CD8-positive, alpha-beta memory T cell (primary cell): ENCODE measurements at regions not wholly inside any gene's neighbourhood (a gene's known extent, or its start where the extent isn't known, plus 50 kb on each side); places are given as distances from the start of the nearest gene placed in this dataset.

Experiments used
- CTCF ChIA-PET: fragments of 350-600 bp; sonication (Branson Sonifier 250); formaldehyde crosslinking; loops from one replicate; lab custom pipeline; 2021; ENCODE audit warnings: antibody characterized with exemption; lab: Charles Lee
- POLR2A ChIA-PET: fragments of 350-600 bp; sonication (Branson Sonifier 250); formaldehyde crosslinking; loops from one replicate; lab custom pipeline; 2021; ENCODE audit warnings: antibody characterized with exemption; lab: Charles Lee
- DNase-seq, 5 donors: peaks; one replicate each; pipeline versions ENCODE4 v3.0.0 to v3.0.0-alpha.2; 2020 to 2022; ENCODE audit warnings: mixed read lengths in 1 of 5
- H3K27ac ChIP-seq: one replicate; pipeline ENCODE4 v1.7.0; 2013; ENCODE audit warnings: low read depth, mild to moderate bottlenecking, low read length, moderate library complexity
- H3K27me3 ChIP-seq: 2 replicates; pipeline ENCODE4 v1.7.0; 2013; ENCODE audit warnings: low read length, mild to moderate bottlenecking; ENCODE audit not compliant: insufficient read depth, poor library complexity, severe bottlenecking
- H3K36me3 ChIP-seq: 2 replicates; pipeline ENCODE4 v1.7.0; 2013; ENCODE audit warnings: mild to moderate bottlenecking, low read length, moderate library complexity; ENCODE audit not compliant: insufficient read depth
- H3K4me1 ChIP-seq: 2 replicates; pipeline ENCODE4 v1.7.0; 2013; ENCODE audit warnings: mild to moderate bottlenecking, low read length, moderate library complexity; ENCODE audit not compliant: insufficient read depth
- H3K4me3 ChIP-seq: 2 replicates; pipeline ENCODE4 v1.7.0; 2013; ENCODE audit warnings: mild to moderate bottlenecking, low read length
- H3K9me3 ChIP-seq: 2 replicates; pipeline ENCODE4 v1.7.0; 2013; ENCODE audit warnings: mild to moderate bottlenecking, low read length
- H3K27ac Mint-ChIP-seq, 8 donors: one replicate each; pipeline ENCODE4 v1.8.0; 2020 to 2021; ENCODE audit warnings: mixed read lengths in 8 of 8, mild to moderate bottlenecking in 6 of 8, inconsistent platforms in 3 of 8, moderate library complexity in 3 of 8
- H3K27me3 Mint-ChIP-seq, 2 donors: one replicate each; pipeline ENCODE4 v1.8.0; 2020 to 2021; ENCODE audit warnings: mixed read lengths in 2 of 2, mild to moderate bottlenecking in 1 of 2, moderate library complexity in 1 of 2
- H3K36me3 Mint-ChIP-seq, 3 donors: one replicate each; pipeline ENCODE4 v1.8.0; 2020 to 2021; ENCODE audit warnings: mixed read lengths in 3 of 3, inconsistent platforms in 1 of 3, mild to moderate bottlenecking in 1 of 3
- H3K4me1 Mint-ChIP-seq, 3 donors: one replicate each; pipeline ENCODE4 v1.8.0; 2020 to 2021; ENCODE audit warnings: mixed read lengths in 3 of 3, inconsistent platforms in 1 of 3, mild to moderate bottlenecking in 1 of 3
- H3K4me3 Mint-ChIP-seq, 7 donors: one replicate each; pipeline ENCODE4 v1.8.0; 2020 to 2021; ENCODE audit warnings: mixed read lengths in 7 of 7, mild to moderate bottlenecking in 6 of 7, moderate library complexity in 4 of 7, inconsistent platforms in 2 of 7
- H3K9me3 Mint-ChIP-seq, 5 donors: one replicate each; pipeline ENCODE4 v1.8.0; 2020 to 2022; ENCODE audit warnings: mixed read lengths in 5 of 5, mild to moderate bottlenecking in 3 of 5, moderate library complexity in 2 of 5, inconsistent platforms in 1 of 5

DNA sequence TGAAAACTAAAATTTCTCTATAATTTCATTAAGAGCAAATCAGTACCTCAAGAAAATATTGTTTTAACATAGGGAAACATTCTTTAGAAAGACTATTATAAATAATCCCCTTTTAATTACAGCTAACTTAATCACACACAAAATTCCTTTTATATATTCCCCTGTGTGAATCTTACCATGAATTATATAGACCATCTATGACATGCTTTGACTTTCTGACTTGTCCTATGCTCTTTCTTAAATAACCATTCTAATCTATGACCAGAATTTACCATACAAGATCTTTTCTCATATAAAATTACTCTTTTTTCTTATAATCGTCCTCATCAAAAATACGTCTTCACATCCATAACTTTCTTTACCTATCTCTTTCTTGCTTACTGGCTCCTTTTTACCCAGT lies 824.2 kb upstream of the FAM98A start:
- Mint-ChIP-seq H3K27ac (no peak overlapping the region), H3K27me3 (no peaks in the 10 kb centered on the region), H3K4me1 (no peaks in the 10 kb centered on the region), H3K36me3 (no peaks in the 10 kb centered on the region), H3K4me3 (no peak overlapping the region), H3K9me3 (peaks cover 0 to 13% (median 5%) of the 10 kb centered on the region in 5 donors)
- Histone ChIP-seq H3K4me1 (no peaks in the 10 kb centered on the region), H3K36me3 (no peaks in the 10 kb centered on the region), H3K4me3 (no peak overlapping the region), H3K9me3 (no peaks in the 10 kb centered on the region), H3K27ac (no peak overlapping the region), H3K27me3 (no peaks in the 10 kb centered on the region)
- DNase-seq, result no peak
- POLR2A ChIA-PET, result no interaction called here
- CTCF ChIA-PET, result no interaction called here

DNA sequence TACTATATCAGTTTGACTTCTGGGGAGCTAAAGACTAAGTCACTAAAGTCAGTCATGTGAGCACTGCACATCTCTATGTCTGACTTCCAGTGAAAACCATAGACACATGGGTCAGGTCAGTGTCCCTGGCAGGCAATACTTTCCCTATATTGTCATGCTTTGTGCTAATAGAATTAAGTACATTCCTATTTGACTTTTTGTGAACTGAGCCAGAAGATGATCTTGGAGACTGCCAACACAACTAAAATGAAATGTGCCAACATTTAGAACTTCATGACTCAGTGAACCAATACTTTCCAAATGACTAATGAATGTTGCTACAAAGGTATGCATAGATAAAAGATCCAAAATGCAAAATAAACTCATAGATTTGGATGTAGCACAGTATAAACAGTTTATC lies 820.8 kb upstream of the FAM98A start:
- Mint-ChIP-seq H3K27me3 (no peaks in the 10 kb centered on the region), H3K27ac (no peak overlapping the region), H3K9me3 (peaks cover 2 to 23% (median 5%) of the 10 kb centered on the region in 5 donors)

DNA sequence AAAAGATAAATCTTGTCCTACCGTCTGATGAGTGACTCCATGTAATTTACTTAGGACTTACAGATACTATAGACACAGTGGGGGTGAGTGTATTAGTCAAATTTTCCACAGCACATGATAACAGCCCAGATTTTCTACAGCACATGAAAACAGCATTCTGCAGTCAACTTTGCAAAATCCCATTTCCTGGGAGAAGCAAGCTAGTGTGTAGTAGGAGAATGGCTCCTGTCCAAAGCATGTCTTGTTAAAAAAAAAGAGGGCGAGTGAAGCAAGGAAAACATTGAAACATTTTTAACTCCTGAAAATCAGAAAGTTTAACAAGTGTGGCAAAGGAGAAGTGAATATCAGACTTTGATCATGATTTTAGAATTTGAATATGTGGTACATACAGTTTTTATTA lies 817.8 kb upstream of the FAM98A start:
- ChIA-PET CTCF (no interaction called here), POLR2A (no interaction called here)
- no peaks in the 10 kb centered on the region for H3K36me3 Mint-ChIP-seq
- peaks cover 2 to 9% (median 3%) of the 10 kb centered on the region in 5 donors for H3K9me3 Mint-ChIP-seq
- Histone ChIP-seq H3K4me1 (no peaks in the 10 kb centered on the region), H3K27me3 (no peaks in the 10 kb centered on the region), H3K9me3 (no peaks in the 10 kb centered on the region), H3K36me3 (no peaks in the 10 kb centered on the region), H3K27ac (no peak overlapping the region), H3K4me3 (no peak overlapping the region)
- DNase-seq, result no peak
- H3K4me1 Mint-ChIP-seq, result no peaks in the 10 kb centered on the region
- no peak overlapping the region for H3K27ac Mint-ChIP-seq
- H3K4me3 Mint-ChIP-seq, result no peak overlapping the region
- no peaks in the 10 kb centered on the region for H3K27me3 Mint-ChIP-seq

More for the DNA sequence above, 820.8 kb upstream of the FAM98A start:
- ChIA-PET CTCF (no interaction called here), POLR2A (no interaction called here)
- Mint-ChIP-seq H3K4me1 (no peaks in the 10 kb centered on the region), H3K4me3 (no peak overlapping the region), H3K36me3 (no peaks in the 10 kb centered on the region)
- H3K27me3 ChIP-seq, result no peaks in the 10 kb centered on the region
- no peaks in the 10 kb centered on the region for H3K4me1 ChIP-seq
- no peak overlapping the region for H3K27ac ChIP-seq
- DNase-seq, result no peak
- H3K36me3 ChIP-seq, result no peaks in the 10 kb centered on the region
- no peak overlapping the region for H3K4me3 ChIP-seq
- no peaks in the 10 kb centered on the region for H3K9me3 ChIP-seq

DNA sequence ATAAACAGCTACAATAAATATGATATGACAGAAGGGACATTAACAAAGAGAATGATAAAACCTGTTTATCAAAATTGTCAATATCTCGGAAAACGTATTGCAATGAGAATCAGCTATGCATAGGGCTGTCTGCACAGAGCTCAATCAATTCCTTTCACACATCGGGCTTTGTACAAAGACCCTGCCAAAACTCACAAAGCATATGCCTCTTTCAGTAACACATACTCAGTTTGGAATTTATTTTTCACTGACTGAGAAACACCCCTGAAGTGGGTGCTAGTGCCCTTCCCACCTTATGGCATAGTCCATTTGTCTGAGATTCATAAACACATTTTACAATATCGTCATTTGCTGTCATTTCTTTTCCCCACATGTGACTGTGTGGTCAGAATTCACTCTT lies 815.8 kb upstream of the FAM98A start:
- POLR2A ChIA-PET, result no interaction called here
- CTCF ChIA-PET, result no interaction called here

DNA sequence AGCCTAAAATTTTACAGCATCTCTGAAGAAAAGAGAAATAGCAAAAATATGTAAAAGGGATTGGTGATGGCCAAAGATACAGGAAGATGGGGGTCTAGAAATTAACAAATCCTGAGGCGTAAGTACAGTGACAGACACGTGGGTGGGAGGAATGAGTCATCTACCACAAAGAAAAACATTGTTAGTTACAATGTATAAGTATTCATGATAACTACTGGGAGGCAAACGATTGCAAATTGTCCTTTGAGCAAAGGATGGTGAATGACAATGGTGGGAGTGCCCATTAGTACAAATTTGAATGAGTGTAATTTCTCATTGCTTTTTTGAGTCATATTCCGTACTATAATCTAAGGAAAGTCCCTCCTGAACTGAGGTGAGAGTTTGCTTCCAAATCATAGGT lies 809.0 kb upstream of the FAM98A start:
- Histone ChIP-seq H3K4me1 (no peaks in the 10 kb centered on the region), H3K36me3 (no peaks in the 10 kb centered on the region), H3K4me3 (no peak overlapping the region), H3K27ac (no peak overlapping the region), H3K27me3 (no peaks in the 10 kb centered on the region), H3K9me3 (no peaks in the 10 kb centered on the region)
- no peaks in the 10 kb centered on the region for H3K36me3 Mint-ChIP-seq
- no peak overlapping the region for H3K27ac Mint-ChIP-seq
- DNase-seq, result no peak
- no peaks in the 10 kb centered on the region for H3K4me1 Mint-ChIP-seq
- ChIA-PET CTCF (no interaction called here), POLR2A (no interaction called here)
- no peak overlapping the region for H3K4me3 Mint-ChIP-seq
- no peaks in the 10 kb centered on the region for H3K27me3 Mint-ChIP-seq
- H3K9me3 Mint-ChIP-seq, result peaks cover 0 to 11% (median 0%) of the 10 kb centered on the region in 5 donors

More for the DNA sequence above, 815.8 kb upstream of the FAM98A start:
- Histone ChIP-seq H3K27me3 (no peaks in the 10 kb centered on the region), H3K9me3 (no peaks in the 10 kb centered on the region), H3K4me1 (no peaks in the 10 kb centered on the region), H3K27ac (no peak overlapping the region), H3K36me3 (no peaks in the 10 kb centered on the region), H3K4me3 (no peak overlapping the region)
- Mint-ChIP-seq H3K27ac (no peak overlapping the region), H3K4me1 (no peaks in the 10 kb centered on the region), H3K27me3 (no peaks in the 10 kb centered on the region), H3K4me3 (no peak overlapping the region), H3K36me3 (no peaks in the 10 kb centered on the region), H3K9me3 (peaks cover 0 to 9% (median 2%) of the 10 kb centered on the region in 5 donors)
- DNase-seq, result no peak

DNA sequence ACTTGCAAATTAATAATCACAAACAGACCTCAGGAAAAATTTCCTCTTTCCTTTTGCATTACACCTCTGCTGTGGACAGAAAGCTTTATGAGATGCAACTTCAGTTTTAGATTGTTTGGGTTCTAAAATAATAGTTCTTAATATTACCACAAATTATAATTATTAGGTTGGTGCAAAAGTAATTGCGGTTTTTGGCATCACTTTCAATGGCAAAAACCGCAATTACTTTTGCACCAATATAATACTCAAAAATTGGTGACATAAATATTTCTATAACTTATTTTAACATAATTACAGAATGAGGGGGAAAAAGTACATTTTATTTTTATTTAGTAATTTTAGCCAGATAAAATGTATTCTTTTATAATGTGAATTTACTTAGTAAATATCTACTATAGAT lies 804.4 kb upstream of the FAM98A start:
- CTCF ChIA-PET, result no interaction called here
- no peaks in the 10 kb centered on the region for H3K4me1 Mint-ChIP-seq
- no peak overlapping the region for H3K4me3 Mint-ChIP-seq

DNA sequence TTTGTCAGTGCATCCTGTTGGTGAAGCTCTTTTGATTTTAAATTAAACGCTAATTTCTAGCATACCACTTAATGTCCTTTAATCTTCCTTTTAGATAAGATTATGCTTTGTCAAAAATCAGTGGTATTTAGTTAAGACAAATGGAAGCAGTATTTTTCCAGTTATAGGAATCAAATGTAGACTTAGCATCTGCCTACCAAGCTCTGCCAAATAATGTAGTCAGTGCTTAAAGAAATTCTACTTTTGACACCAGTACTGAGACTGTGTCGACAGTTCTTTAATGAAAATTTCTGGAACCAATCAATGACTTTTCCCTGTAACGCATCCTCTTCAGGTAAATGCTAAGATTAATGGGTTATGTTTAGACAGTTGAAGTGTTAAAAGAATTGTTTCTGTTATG lies 803.3 kb upstream of the FAM98A start:
- H3K27me3 Mint-ChIP-seq, result no peaks in the 10 kb centered on the region
- H3K9me3 Mint-ChIP-seq, result peaks cover 0 to 10% (median 1%) of the 10 kb centered on the region in 5 donors
- no peak overlapping the region for H3K27ac ChIP-seq
- H3K4me1 ChIP-seq, result no peaks in the 10 kb centered on the region
- no peaks in the 10 kb centered on the region for H3K36me3 Mint-ChIP-seq
- H3K4me3 ChIP-seq, result no peak overlapping the region
- ChIA-PET POLR2A (no interaction called here), CTCF (no interaction called here)
- no peaks in the 10 kb centered on the region for H3K9me3 ChIP-seq
- H3K27ac Mint-ChIP-seq, result no peak overlapping the region
- no peaks in the 10 kb centered on the region for H3K27me3 ChIP-seq
- H3K4me3 Mint-ChIP-seq, result no peak overlapping the region
- no peaks in the 10 kb centered on the region for H3K36me3 ChIP-seq
- no peaks in the 10 kb centered on the region for H3K4me1 Mint-ChIP-seq
- DNase-seq, result no peak

More for the DNA sequence above, 804.4 kb upstream of the FAM98A start:
- Histone ChIP-seq H3K9me3 (no peaks in the 10 kb centered on the region), H3K27me3 (no peaks in the 10 kb centered on the region), H3K4me1 (no peaks in the 10 kb centered on the region), H3K4me3 (no peak overlapping the region), H3K27ac (no peak overlapping the region), H3K36me3 (no peaks in the 10 kb centered on the region)
- Mint-ChIP-seq H3K27me3 (no peaks in the 10 kb centered on the region), H3K9me3 (peaks cover 0 to 13% (median 1%) of the 10 kb centered on the region in 5 donors), H3K36me3 (no peaks in the 10 kb centered on the region), H3K27ac (no peak overlapping the region)
- POLR2A ChIA-PET, result no interaction called here
- no peak for DNase-seq

DNA sequence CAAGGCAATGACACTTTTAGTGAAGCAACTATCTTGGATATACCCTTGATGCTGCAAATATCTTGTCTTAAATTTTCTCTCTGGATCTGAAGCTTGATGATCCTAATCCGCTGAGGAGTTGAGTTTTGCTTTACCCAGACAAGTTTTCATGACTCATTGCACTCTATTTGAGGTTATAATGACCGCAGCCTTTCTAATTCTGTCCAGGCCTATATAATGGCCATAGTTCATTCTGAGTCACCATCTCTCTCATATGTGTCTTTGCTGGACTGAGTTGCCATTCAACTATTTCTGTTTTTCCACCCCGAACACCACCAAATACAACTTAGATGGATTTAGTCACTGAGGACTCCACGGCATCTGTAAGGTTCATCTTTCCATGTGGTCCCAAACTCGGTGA lies 802.1 kb upstream of the FAM98A start:
- H3K9me3 ChIP-seq, result no peaks in the 10 kb centered on the region
- Mint-ChIP-seq H3K27ac (no peak overlapping the region), H3K36me3 (no peaks in the 10 kb centered on the region), H3K9me3 (peaks cover 0 to 9% (median 1%) of the 10 kb centered on the region in 5 donors), H3K4me1 (no peaks in the 10 kb centered on the region), H3K27me3 (no peaks in the 10 kb centered on the region), H3K4me3 (no peak overlapping the region)
- no peaks in the 10 kb centered on the region for H3K36me3 ChIP-seq
- POLR2A ChIA-PET, result no interaction called here
- no peaks in the 10 kb centered on the region for H3K27me3 ChIP-seq
- H3K4me3 ChIP-seq, result no peak overlapping the region
- H3K4me1 ChIP-seq, result no peaks in the 10 kb centered on the region
- CTCF ChIA-PET, result no interaction called here
- DNase-seq, result no peak
- no peak overlapping the region for H3K27ac ChIP-seq

DNA sequence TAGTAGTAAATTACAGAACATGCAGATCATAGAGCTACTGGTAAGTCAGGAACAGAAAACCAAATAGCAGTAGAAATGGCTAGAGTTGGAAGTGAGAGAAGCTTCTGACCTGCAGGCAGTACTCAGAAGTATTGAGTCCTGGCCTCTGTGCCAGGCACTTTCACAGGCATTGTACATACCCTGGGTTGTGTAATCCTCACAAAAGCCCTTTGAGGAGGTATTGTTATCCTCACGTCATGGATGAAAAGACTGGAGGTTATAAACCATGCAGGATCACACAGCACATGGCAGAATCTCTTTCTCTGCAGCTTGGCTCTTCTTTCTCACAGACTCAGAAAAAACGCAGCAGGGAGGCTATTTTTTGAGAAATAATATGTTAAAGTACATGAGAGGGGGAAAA lies 789.3 kb upstream of the FAM98A start:
- Mint-ChIP-seq H3K36me3 (no peaks in the 10 kb centered on the region), H3K9me3 (peaks cover 5 to 26% (median 6%) of the 10 kb centered on the region in 5 donors), H3K27ac (no peak overlapping the region), H3K4me1 (no peaks in the 10 kb centered on the region), H3K27me3 (no peaks in the 10 kb centered on the region), H3K4me3 (no peak overlapping the region)
- Histone ChIP-seq H3K4me3 (no peak overlapping the region), H3K27me3 (no peaks in the 10 kb centered on the region), H3K9me3 (no peaks in the 10 kb centered on the region), H3K27ac (no peak overlapping the region), H3K4me1 (no peaks in the 10 kb centered on the region), H3K36me3 (no peaks in the 10 kb centered on the region)
- DNase-seq, result no peak
- ChIA-PET CTCF (no interaction called here), POLR2A (no interaction called here)
